GM19351 (cell line): ENCODE measurements at regions not wholly inside any gene's neighbourhood (a gene's known extent, or its start where the extent isn't known, plus 50 kb on each side); places are given as distances from the start of the nearest gene placed in this dataset.
"Not testable (repeated sequence)": the region's sequence is repeated elsewhere in the genome, so short reads cannot be mapped to it uniquely, and the experiment has no call there.

Experiments used
- ATAC-seq: cut with Tn5 transposase; IDR thresholded peaks from one replicate; pipeline ENCODE4 v1.9.1; 2021; ENCODE audit warnings: mild to moderate bottlenecking, moderate library complexity; ENCODE audit not compliant: unreplicated experiment

GRCh38 chr7:37545619-37546534 lies 97.2 kb upstream of the ELMO1 start:
- ATAC-seq: no peak

- no peak for ATAC-seq
These were observed 98.0 kb upstream of the ELMO1 start for GRCh38 chr7:37546677-37547076.

- ATAC-seq: no peak
These were observed 100.6 kb upstream of the ELMO1 start for GRCh38 chr7:37549076-37549931.

- ATAC-seq: no peak
These were observed 101.8 kb upstream of the ELMO1 start for GRCh38 chr7:37550426-37550825.

- ATAC-seq: no peak
These were observed 102.2 kb upstream of the ELMO1 start for GRCh38 chr7:37550872-37551271.

GRCh38 chr7:37552030-37552429 lies 103.4 kb upstream of the ELMO1 start:
- ATAC-seq: no peak

GRCh38 chr7:37552439-37552838 lies 103.8 kb upstream of the ELMO1 start:
- not testable (repeated sequence) for ATAC-seq

GRCh38 chr7:37555528-37555927 lies 106.9 kb upstream of the ELMO1 start:
- ATAC-seq: no peak

GRCh38 chr7:37557571-37558209 lies 109.0 kb upstream of the ELMO1 start:
- no peak for ATAC-seq

GRCh38 chr7:37558320-37559096 lies 109.8 kb upstream of the ELMO1 start:
- no peak for ATAC-seq

- ATAC-seq: no peak
These were observed 113.4 kb upstream of the GPR141 start for GRCh38 chr7:37570145-37570544.

- no peak for ATAC-seq
These were observed 111.8 kb upstream of the GPR141 start for GRCh38 chr7:37571806-37572205.

GRCh38 chr7:37577412-37577811 lies 106.2 kb upstream of the GPR141 start:
- ATAC-seq: no peak

- ATAC-seq: no peak
These were observed 105.7 kb upstream of the GPR141 start for GRCh38 chr7:37577901-37578300.

- no peak for ATAC-seq
These were observed 105.2 kb upstream of the GPR141 start for GRCh38 chr7:37578350-37578749.

- no peak for ATAC-seq
These were observed 103.2 kb upstream of the GPR141 start for GRCh38 chr7:37580376-37580775.

- ATAC-seq: not testable (repeated sequence)
These were observed 98.7 kb upstream of the GPR141 start for GRCh38 chr7:37584651-37585463.

- ATAC-seq: no peak
These were observed 92.7 kb upstream of the GPR141 start for GRCh38 chr7:37590824-37591223.

GRCh38 chr7:37592366-37592765 lies 91.2 kb upstream of the GPR141 start:
- no peak for ATAC-seq

GRCh38 chr7:37594602-37595001 lies 89.0 kb upstream of the GPR141 start:
- ATAC-seq: no peak
